ENCODE measurements at regions not wholly inside any gene's neighbourhood (a gene's known extent, or its start where the extent isn't known, plus 50 kb on each side); places are given as distances from the start of the nearest gene placed in this dataset.
A peak's percentile ranks its signal among the peaks of the same experiment; 100 is the strongest.

DNA sequence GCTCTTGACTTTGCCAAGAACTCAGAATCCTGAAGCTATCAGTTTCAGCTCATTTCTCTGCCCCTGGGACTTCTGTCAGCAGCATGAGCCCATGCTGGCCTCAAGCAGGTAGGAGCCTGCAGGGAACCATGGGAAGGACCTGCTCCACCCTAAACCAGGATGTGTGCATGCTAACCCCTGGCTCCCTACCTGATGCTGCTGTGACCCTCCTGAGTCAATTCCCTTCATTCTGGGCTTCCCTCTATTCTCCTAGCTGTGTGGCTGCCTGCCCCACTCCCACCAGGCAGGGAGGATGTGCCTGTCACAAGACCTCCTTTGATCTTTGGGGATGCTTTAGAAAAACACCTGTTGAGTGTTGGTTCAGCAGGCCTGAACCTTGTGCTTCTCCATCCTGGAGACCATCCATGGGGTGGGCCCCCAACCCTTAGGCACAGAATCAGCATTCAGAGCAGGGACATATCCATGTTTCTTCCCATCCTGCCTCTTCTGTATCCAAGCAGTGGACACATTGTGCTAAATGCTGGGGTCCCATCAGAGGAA, 117.1 kb upstream of the CCL21 start:
- Mint-ChIP-seq H3K4me3 (no peak overlapping the region), H3K36me3 (ENCODE audit: low read depth) (no peaks in the 10 kb centered on the region), H3K4me1 (ENCODE audit: low read depth) (no peaks in the 10 kb centered on the region), H3K9me3 (no peaks in the 10 kb centered on the region), H3K27me3 (peaks cover 14% of the 10 kb centered on the region), H3K27ac (no peak overlapping the region)
- intact Hi-C loops (cut with micrococcal nuclease), result no loop called here
- ChIA-PET CTCF (no interaction called here), POLR2A (no interaction called here)
- ATAC-seq, result no peak
- DNase-seq, result no peak
- no peak for TF ChIP-seq CTCF (IDR thresholded peaks at IDR 0.05)

- ATAC-seq (no peak), DNase-seq (no peak)
- intact Hi-C loops (cut with micrococcal nuclease), result no loop called here
- peaks cover 18% of the 10 kb centered on the region for H3K27me3 Mint-ChIP-seq
- POLR2A ChIA-PET, result no interaction called here
- no peak overlapping the region for H3K27ac Mint-ChIP-seq
- H3K36me3 Mint-ChIP-seq (ENCODE audit: low read depth), result no peaks in the 10 kb centered on the region
- peaks cover 3% of the 10 kb centered on the region for H3K9me3 Mint-ChIP-seq
- H3K4me3 Mint-ChIP-seq, result no peak overlapping the region
- CTCF ChIA-PET, result no interaction called here
- H3K4me1 Mint-ChIP-seq (ENCODE audit: low read depth), result no peaks in the 10 kb centered on the region
- no peak for TF ChIP-seq CTCF (IDR thresholded peaks at IDR 0.05)
These were observed 115.8 kb upstream of the CCL21 start for GRCh38 chr9:34825775-34826174.

- ChIA-PET POLR2A (no interaction called here), CTCF (no interaction called here)
- H3K4me3 Mint-ChIP-seq, result no peak overlapping the region
- no peak overlapping the region for H3K27ac Mint-ChIP-seq
- intact Hi-C loops (cut with micrococcal nuclease), result no loop called here
- H3K36me3 Mint-ChIP-seq (ENCODE audit: low read depth), result no peaks in the 10 kb centered on the region
- peaks cover 18% of the 10 kb centered on the region for H3K27me3 Mint-ChIP-seq
- ATAC-seq (no peak), DNase-seq (no peak)
- no peak for TF ChIP-seq CTCF (IDR thresholded peaks at IDR 0.05)
- H3K4me1 Mint-ChIP-seq (ENCODE audit: low read depth), result no peaks in the 10 kb centered on the region
- H3K9me3 Mint-ChIP-seq, result peaks cover 11% of the 10 kb centered on the region
These were observed 113.8 kb upstream of the CCL21 start for GRCh38 chr9:34823778-34824177.

DNA sequence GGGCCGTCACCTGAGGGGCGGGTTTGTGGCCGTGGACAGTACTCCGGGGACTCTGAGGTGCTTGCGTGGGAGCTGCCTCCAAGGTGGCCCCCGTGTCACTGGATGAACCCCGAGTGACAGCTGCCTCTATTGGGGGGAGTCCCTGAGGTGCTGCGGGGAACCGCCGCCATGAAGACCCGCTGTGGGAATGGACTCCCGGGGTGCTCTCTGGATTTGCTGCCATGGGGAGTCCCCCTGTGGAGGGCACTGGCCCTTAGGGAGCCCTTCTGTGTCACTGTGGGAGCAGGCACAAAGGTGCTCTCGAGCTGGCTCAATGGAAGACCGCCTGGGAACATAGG, 100.2 kb upstream of the CCL21 start:
- Mint-ChIP-seq H3K4me1 (ENCODE audit: low read depth) (no peaks in the 10 kb centered on the region), H3K27me3 (peaks cover 41% of the 10 kb centered on the region), H3K9me3 (peaks cover 3% of the 10 kb centered on the region), H3K27ac (no peak overlapping the region), H3K4me3 (no peak overlapping the region), H3K36me3 (ENCODE audit: low read depth) (no peaks in the 10 kb centered on the region)
- no peak for ATAC-seq
- TF ChIP-seq CTCF (IDR thresholded peaks at IDR 0.05), result no peak
- CTCF ChIA-PET, result interaction anchor here (0.5 to 1.1 kb wide), 2 partner anchors 28 to 112 kb away, joined by 3 to 4 read pairs; no protein-coding TSS in a partner anchor
- no peak for DNase-seq
- POLR2A ChIA-PET, result no interaction called here
- intact Hi-C loops (cut with micrococcal nuclease), result no loop called here

DNA sequence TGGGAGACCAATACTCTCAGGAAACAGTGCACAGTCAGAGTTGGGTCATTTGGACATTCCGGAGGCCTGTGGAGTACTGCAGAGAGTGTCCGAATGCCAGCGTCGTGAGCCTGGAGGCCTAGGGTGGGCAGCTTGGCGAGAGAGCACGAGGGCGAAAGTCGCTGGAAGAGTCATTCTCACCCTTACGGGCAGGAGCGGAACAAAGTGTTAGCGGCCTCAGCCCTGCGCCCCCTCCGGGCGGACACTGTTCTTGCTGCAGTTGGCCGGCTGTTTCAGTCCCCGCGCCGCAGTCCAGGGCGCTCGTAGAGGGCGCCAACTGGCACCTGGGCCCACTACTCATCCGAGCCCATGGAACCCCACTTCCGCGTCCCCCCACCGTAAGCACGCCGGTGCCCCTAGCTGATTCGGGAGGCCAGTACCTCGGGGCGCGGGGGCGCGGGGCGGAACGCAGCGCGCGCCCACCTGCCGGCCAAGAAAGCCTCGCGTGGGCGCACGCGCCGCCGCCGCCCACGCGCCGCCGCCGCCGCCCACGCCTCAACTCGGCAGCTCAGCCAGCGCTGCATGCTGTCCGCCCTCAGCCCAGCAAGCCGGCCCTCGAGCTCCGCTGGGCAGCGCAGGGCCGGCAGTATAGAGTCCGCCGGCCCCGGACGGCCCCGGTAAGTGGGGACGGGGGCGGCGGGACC, 99.7 kb upstream of the CCL21 start:
- TF ChIP-seq CTCF (IDR thresholded peaks at IDR 0.05), result no peak
- intact Hi-C loops (cut with micrococcal nuclease), result no loop called here
- ChIA-PET CTCF (interaction anchor here (0.5 kb wide), 1 partner anchor 29 kb away, joined by 4 read pairs; no protein-coding TSS in a partner anchor), POLR2A (no interaction called here)
- H3K4me1 Mint-ChIP-seq (ENCODE audit: low read depth), result no peaks in the 10 kb centered on the region
- H3K9me3 Mint-ChIP-seq, result peaks cover 8% of the 10 kb centered on the region
- H3K27ac Mint-ChIP-seq, result no peak overlapping the region
- no peak overlapping the region for H3K4me3 Mint-ChIP-seq
- H3K36me3 Mint-ChIP-seq (ENCODE audit: low read depth), result no peaks in the 10 kb centered on the region
- H3K27me3 Mint-ChIP-seq, result peaks cover 41% of the 10 kb centered on the region
- ATAC-seq (no peak), DNase-seq (peak; percentile 2)

Data from activated CD8-positive, alpha-beta T cell treated with anti-CD3 and anti-CD28 coated beads for 36 hours (primary cell).